SK-N-MC (cell line): ENCODE measurements at regions not wholly inside any gene's neighbourhood (a gene's known extent, or its start where the extent isn't known, plus 50 kb on each side); places are given as distances from the start of the nearest gene placed in this dataset.

ENCODE experiments used
- EZH2 ChIP-seq: fragments of 200-600 bp; sonication (generic); IDR thresholded peaks from one replicate; pipeline ENCODE4 v1.6.1; 2017; ENCODE audit warnings: antibody characterized with exemption
- FOXP2 ChIP-seq: optimal IDR thresholded peaks from 2 replicates; pipeline ENCODE3; 2011; ENCODE audit warnings: mild to moderate bottlenecking, moderate library complexity; ENCODE audit not compliant: insufficient read depth; ENCODE audit errors: extremely low read length, control extremely low read depth
- POLR2AphosphoS5 ChIP-seq: IDR thresholded peaks from 2 replicates; pipeline ENCODE4 v1.6.1; 2012; ENCODE audit warnings: mild to moderate bottlenecking, low read depth, low read length, borderline replicate concordance

- no peak for TF ChIP-seq EZH2
- TF ChIP-seq POLR2AphosphoS5 = no peak
- no peak for TF ChIP-seq FOXP2
Measured at GRCh38 chr5:3659907-3660306, 64.3 kb downstream of the IRX1 start.
